CD4-positive, alpha-beta T cell treated with Interleukin-4 for 4 hours (primary cell): ENCODE measurements at regions not wholly inside any gene's neighbourhood (a gene's known extent, or its start where the extent isn't known, plus 50 kb on each side); places are given as distances from the start of the nearest gene placed in this dataset.

Experiments
- DNase-seq: peaks from one replicate; pipeline ENCODE4 v3.0.0-alpha.2; 2020

- no peak for DNase-seq
These were observed 266.1 kb upstream of the RAB6C start for GRCh38 chr2:129713337-129713736.

- no peak for DNase-seq
These were observed 262.5 kb upstream of the RAB6C start for GRCh38 chr2:129716781-129717559.

- DNase-seq: no peak
These were observed 261.8 kb upstream of the RAB6C start for GRCh38 chr2:129717560-129718130.

GRCh38 chr2:129719335-129719734 lies 260.1 kb upstream of the RAB6C start:
- DNase-seq: no peak

- DNase-seq: no peak
These were observed 259.1 kb upstream of the RAB6C start for GRCh38 chr2:129720360-129720759.

GRCh38 chr2:129720761-129721160 lies 258.7 kb upstream of the RAB6C start:
- no peak for DNase-seq

- no peak for DNase-seq
These were observed 258.2 kb upstream of the RAB6C start for GRCh38 chr2:129721236-129721635.

GRCh38 chr2:129721846-129722245 lies 257.6 kb upstream of the RAB6C start:
- DNase-seq: no peak

- no peak for DNase-seq
These were observed 257.0 kb upstream of the RAB6C start for GRCh38 chr2:129722306-129723019.

- DNase-seq: no peak
These were observed 256.0 kb upstream of the RAB6C start for GRCh38 chr2:129723277-129724020.

GRCh38 chr2:129724021-129724757 lies 255.3 kb upstream of the RAB6C start:
- no peak for DNase-seq

- DNase-seq: no peak
These were observed 253.2 kb upstream of the RAB6C start for GRCh38 chr2:129726216-129726615.

- DNase-seq: no peak
These were observed 252.2 kb upstream of the RAB6C start for GRCh38 chr2:129727286-129727685.

GRCh38 chr2:129728035-129728972 lies 251.2 kb upstream of the RAB6C start:
- DNase-seq: no peak

GRCh38 chr2:129729011-129729410 lies 250.5 kb upstream of the RAB6C start:
- DNase-seq: no peak

- no peak for DNase-seq
These were observed 249.8 kb upstream of the RAB6C start for GRCh38 chr2:129729646-129730045.

GRCh38 chr2:129730979-129731378 lies 248.5 kb upstream of the RAB6C start:
- no peak for DNase-seq

- no peak for DNase-seq
These were observed 247.4 kb upstream of the RAB6C start for GRCh38 chr2:129731907-129732629.

- DNase-seq: no peak
These were observed 246.8 kb upstream of the RAB6C start for GRCh38 chr2:129732630-129733026.

- DNase-seq: no peak
These were observed 246.4 kb upstream of the RAB6C start for GRCh38 chr2:129733041-129733440.

- DNase-seq: no peak
These were observed 245.9 kb upstream of the RAB6C start for GRCh38 chr2:129733579-129733978.
